NB4 (cell line): ENCODE measurements at regions not wholly inside any gene's neighbourhood (a gene's known extent, or its start where the extent isn't known, plus 50 kb on each side); places are given as distances from the start of the nearest gene placed in this dataset.

Experiments
- TF ChIP-seq, protein P1 (sequence below): IDR thresholded peaks from one replicate; pipeline ENCODE4 v1.5.1; 2012; ENCODE audit warnings: low read depth, low read length
- TF ChIP-seq, protein P2 (sequence below): IDR thresholded peaks from 2 replicates; pipeline ENCODE4 v1.6.1; 2011; ENCODE audit warnings: low read depth, low read length

DNA sequence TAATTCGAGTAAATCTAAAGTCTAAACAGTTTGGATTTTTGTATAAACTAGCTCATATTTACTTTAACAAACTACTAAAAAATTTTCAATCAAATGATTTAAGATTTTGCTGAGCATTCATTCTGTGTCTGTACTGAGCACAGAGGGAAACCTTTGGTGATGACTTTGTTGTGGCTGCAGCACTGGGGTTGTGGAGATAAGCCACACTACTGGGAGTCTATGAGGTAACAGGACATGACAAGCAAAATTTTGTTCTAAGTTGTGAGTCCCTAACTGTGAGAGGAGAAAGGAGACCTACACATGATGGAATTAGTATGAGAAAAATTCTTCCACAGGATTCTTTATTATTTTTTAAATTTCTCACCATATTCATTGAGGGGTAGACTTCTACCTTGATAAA lies 933.7 kb upstream of the LRATD1 start:
- TF ChIP-seq, protein P1, sequence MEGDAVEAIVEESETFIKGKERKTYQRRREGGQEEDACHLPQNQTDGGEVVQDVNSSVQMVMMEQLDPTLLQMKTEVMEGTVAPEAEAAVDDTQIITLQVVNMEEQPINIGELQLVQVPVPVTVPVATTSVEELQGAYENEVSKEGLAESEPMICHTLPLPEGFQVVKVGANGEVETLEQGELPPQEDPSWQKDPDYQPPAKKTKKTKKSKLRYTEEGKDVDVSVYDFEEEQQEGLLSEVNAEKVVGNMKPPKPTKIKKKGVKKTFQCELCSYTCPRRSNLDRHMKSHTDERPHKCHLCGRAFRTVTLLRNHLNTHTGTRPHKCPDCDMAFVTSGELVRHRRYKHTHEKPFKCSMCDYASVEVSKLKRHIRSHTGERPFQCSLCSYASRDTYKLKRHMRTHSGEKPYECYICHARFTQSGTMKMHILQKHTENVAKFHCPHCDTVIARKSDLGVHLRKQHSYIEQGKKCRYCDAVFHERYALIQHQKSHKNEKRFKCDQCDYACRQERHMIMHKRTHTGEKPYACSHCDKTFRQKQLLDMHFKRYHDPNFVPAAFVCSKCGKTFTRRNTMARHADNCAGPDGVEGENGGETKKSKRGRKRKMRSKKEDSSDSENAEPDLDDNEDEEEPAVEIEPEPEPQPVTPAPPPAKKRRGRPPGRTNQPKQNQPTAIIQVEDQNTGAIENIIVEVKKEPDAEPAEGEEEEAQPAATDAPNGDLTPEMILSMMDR = no peak
- TF ChIP-seq, protein P2, sequence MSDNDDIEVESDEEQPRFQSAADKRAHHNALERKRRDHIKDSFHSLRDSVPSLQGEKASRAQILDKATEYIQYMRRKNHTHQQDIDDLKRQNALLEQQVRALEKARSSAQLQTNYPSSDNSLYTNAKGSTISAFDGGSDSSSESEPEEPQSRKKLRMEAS = no peak
